IMR-90 (cell line): ENCODE measurements at regions not wholly inside any gene's neighbourhood (a gene's known extent, or its start where the extent isn't known, plus 50 kb on each side); places are given as distances from the start of the nearest gene placed in this dataset.

ENCODE experiments used
- ATAC-seq: fragments of 200-7000 bp; cut with Tn5 transposase; 2 replicates; pipeline ENCODE4 v1.9.1; 2020; ENCODE audit warnings: low read depth, mild to moderate bottlenecking, moderate library complexity
- BruUV-seq: library from RNA; stranded (reverse); fragments of 400-500 nt; replicated peaks from 2 replicates; lab custom pipeline; 2021; lab: Mats Ljungman, UMichigan
- CTCF ChIA-PET: fragments of 300-600 bp; formaldehyde crosslinking; extraction: SDS; loops from one replicate; lab custom pipeline; 2021; ENCODE audit warnings: antibody characterized with exemption; lab: Yijun Ruan, JAX
- POLR2A ChIA-PET: fragments of 300-600 bp; sonication (Branson Sonifier 250); formaldehyde crosslinking; loops from one replicate; lab custom pipeline; 2022; ENCODE audit warnings: antibody characterized with exemption; ENCODE audit not compliant: unreplicated experiment; lab: Charles Lee
- DNase-seq: peaks from one replicate; pipeline ENCODE4 v3.0.0; 2013
- H2AFZ ChIP-seq: replicated peaks from 2 replicates; pipeline ENCODE3; 2013; ENCODE audit warnings: low read length, mild to moderate bottlenecking; ENCODE audit not compliant: poor library complexity
- H2AK5ac ChIP-seq: 2 replicates; pipeline ENCODE4 v1.6.1; 2013; ENCODE audit warnings: low read depth, low read length, inconsistent platforms
- H2AK9ac ChIP-seq: replicated peaks from 2 replicates; pipeline ENCODE3; 2013; ENCODE audit warnings: mild to moderate bottlenecking, low read depth, low read length, moderate library complexity; ENCODE audit not compliant: poor library complexity
- H2BK120ac ChIP-seq: 2 replicates; pipeline ENCODE4 v1.6.1; 2013; ENCODE audit warnings: low read depth, low read length, inconsistent platforms
- H2BK15ac ChIP-seq: 3 replicates; pipeline ENCODE4 v1.6.1; 2013; ENCODE audit warnings: low read depth, low read length, inconsistent platforms
- H2BK20ac ChIP-seq: 2 replicates; pipeline ENCODE4 v1.6.1; 2013; ENCODE audit warnings: low read depth, mild to moderate bottlenecking, inconsistent platforms, low read length, moderate library complexity
- H2BK5ac ChIP-seq: 2 replicates; pipeline ENCODE4 v1.6.1; 2013; ENCODE audit warnings: mild to moderate bottlenecking, low read depth, low read length, inconsistent platforms; ENCODE audit not compliant: poor library complexity, severe bottlenecking
- H3K14ac ChIP-seq: replicated peaks from 2 replicates; pipeline ENCODE4 v1.6.1; 2013; ENCODE audit warnings: low read depth, low read length, inconsistent platforms
- H3K18ac ChIP-seq: 2 replicates; pipeline ENCODE4 v1.6.1; 2013; ENCODE audit warnings: low read depth, low read length, control low read depth
- H3K23ac ChIP-seq: 2 replicates; pipeline ENCODE4 v1.6.1; 2013; ENCODE audit warnings: low read depth, low read length, inconsistent platforms
- H3K27ac ChIP-seq: 2 replicates; pipeline ENCODE4 v1.5.1; 2013; ENCODE audit warnings: mild to moderate bottlenecking, control low read depth, low read length; ENCODE audit not compliant: insufficient read depth
- H3K27me3 ChIP-seq: 2 replicates; pipeline ENCODE4 v1.6.1; 2013; ENCODE audit warnings: low read length; ENCODE audit not compliant: control insufficient read depth, insufficient read depth
- H3K36me3 ChIP-seq: 2 replicates; pipeline ENCODE4 v1.6.1; 2013; ENCODE audit warnings: low read length, mixed read lengths; ENCODE audit not compliant: control insufficient read depth, insufficient read depth
- H3K4ac ChIP-seq: 2 replicates; pipeline ENCODE4 v1.6.1; 2013; ENCODE audit warnings: low read depth, low read length, inconsistent platforms
- H3K4me1 ChIP-seq: 2 replicates; pipeline ENCODE4 v1.6.1; 2013; ENCODE audit warnings: low read length, mixed read lengths; ENCODE audit not compliant: control insufficient read depth, insufficient read depth
- H3K4me2 ChIP-seq: 2 replicates; pipeline ENCODE4 v1.6.1; 2013; ENCODE audit warnings: low read depth, mild to moderate bottlenecking, control low read depth, low read length, moderate library complexity
- H3K4me3 ChIP-seq: 2 replicates; pipeline ENCODE4 v1.5.1; 2013; ENCODE audit warnings: low read depth, mild to moderate bottlenecking, control low read depth, low read length, moderate library complexity; ENCODE audit not compliant: insufficient read depth
- H3K56ac ChIP-seq: 2 replicates; pipeline ENCODE4 v1.6.1; 2013; ENCODE audit warnings: low read length, inconsistent platforms; ENCODE audit not compliant: insufficient read depth; ENCODE audit errors: extremely low read depth
- H3K79me1 ChIP-seq, 2 experiments: 2 replicates each; pipeline ENCODE4 v1.6.1; 2013; ENCODE audit warnings: low read length in 2 of 2, inconsistent platforms in 1 of 2, low read depth in 1 of 2
- H3K9ac ChIP-seq: 2 replicates; pipeline ENCODE4 v1.6.1; 2013; ENCODE audit warnings: low read depth, low read length, control low read depth
- H3K9me1 ChIP-seq: 2 replicates; pipeline ENCODE4 v1.6.1; 2013; ENCODE audit warnings: low read length, inconsistent platforms; ENCODE audit not compliant: insufficient read depth
- H3K9me3 ChIP-seq: 2 replicates; pipeline ENCODE4 v1.6.1; 2013; ENCODE audit warnings: low read length; ENCODE audit not compliant: control insufficient read depth, insufficient read depth
- H4K20me1 ChIP-seq: 2 replicates; pipeline ENCODE4 v1.6.1; 2013; ENCODE audit warnings: low read length, inconsistent platforms; ENCODE audit not compliant: insufficient read depth
- H4K5ac ChIP-seq: 2 replicates; pipeline ENCODE4 v1.6.1; 2013; ENCODE audit warnings: mild to moderate bottlenecking, low read depth, low read length, control low read depth
- H4K8ac ChIP-seq, 2 experiments: 2 replicates each; pipeline ENCODE4 v1.6.1; 2013; ENCODE audit warnings: low read depth in 2 of 2, low read length in 2 of 2, control low read depth in 1 of 2, inconsistent platforms in 1 of 2
- H4K91ac ChIP-seq: 2 replicates; pipeline ENCODE4 v1.6.1; 2013; ENCODE audit warnings: low read depth, low read length, inconsistent platforms; ENCODE audit not compliant: insufficient read depth
- CEBPB ChIP-seq: IDR thresholded peaks from 2 replicates; pipeline ENCODE4 v1.6.1; 2012; ENCODE audit warnings: low read depth, low read length, improper control_type of control experiment
- CHD1 ChIP-seq: IDR thresholded peaks from 2 replicates; pipeline ENCODE4 v1.6.1; 2012; ENCODE audit warnings: low read depth, low read length, improper control_type of control experiment
- ELK1 ChIP-seq: fragments of 150-350 bp; IDR thresholded peaks from 2 replicates; pipeline ENCODE4 v1.6.1; 2016; ENCODE audit warnings: low read depth, mild to moderate bottlenecking, low read length, moderate library complexity, borderline replicate concordance
- FOS ChIP-seq: fragments of 150-350 bp; IDR thresholded peaks from 2 replicates; pipeline ENCODE4 v1.6.1; 2016; ENCODE audit warnings: low read depth, low read length
- MAFK ChIP-seq: IDR thresholded peaks from 2 replicates; pipeline ENCODE4 v1.6.1; 2012; ENCODE audit warnings: low read depth, low read length, improper control_type of control experiment
- MAZ ChIP-seq: IDR thresholded peaks from 2 replicates; pipeline ENCODE4 v1.6.1; 2012; ENCODE audit warnings: low read depth, mild to moderate bottlenecking, low read length, improper control_type of control experiment, moderate library complexity, borderline replicate concordance
- MXI1 ChIP-seq: IDR thresholded peaks from 2 replicates; pipeline ENCODE4 v1.6.1; 2012; ENCODE audit warnings: low read depth, mild to moderate bottlenecking, low read length, moderate library complexity, borderline replicate concordance
- NFE2L2 ChIP-seq: fragments of 150-350 bp; IDR thresholded peaks from 2 replicates; pipeline ENCODE4 v1.6.1; 2016; ENCODE audit warnings: low read depth, mild to moderate bottlenecking, low read length
- POLR2A ChIP-seq: IDR thresholded peaks from 2 replicates; pipeline ENCODE4 v1.6.1; 2012; ENCODE audit warnings: mild to moderate bottlenecking, low read depth, low read length
- RCOR1 ChIP-seq: IDR thresholded peaks from 2 replicates; pipeline ENCODE4 v1.6.1; 2012; ENCODE audit warnings: mild to moderate bottlenecking, low read length, improper control_type of control experiment; ENCODE audit not compliant: insufficient replicate concordance
- RFX5 ChIP-seq: IDR thresholded peaks from 2 replicates; pipeline ENCODE4 v1.8.0; 2012; ENCODE audit warnings: low read depth, mild to moderate bottlenecking, low read length, moderate library complexity
- SMC3 ChIP-seq: fragments of 150-350 bp; IDR thresholded peaks from 2 replicates; pipeline ENCODE4 v1.6.1; 2016; ENCODE audit warnings: low read depth, mild to moderate bottlenecking, antibody characterized with exemption, low read length, moderate library complexity
- USF2 ChIP-seq: fragments of 150-350 bp; IDR thresholded peaks from 2 replicates; pipeline ENCODE4 v1.6.1; 2017; ENCODE audit warnings: mild to moderate bottlenecking, antibody characterized with exemption, low read length, low read depth
- WGBS, 2 experiments: methylation state at CpG; one replicate each; pipeline versions ENCODE4 v1.1.5 to v1.1.7; 2013; ENCODE audit warnings: missing lambda C conversion rate in 2 of 2; ENCODE audit not compliant: insufficient read length in 1 of 2; ENCODE audit errors: extremely low coverage in 2 of 2; 5-methylcytosine and 5-hydroxymethylcytosine counted together
- dilution Hi-C: fragments of 300-500 bp; cut with HindIII; formaldehyde crosslinking; loops from one replicate; pipeline ENCODE4 v1.14.3; 2018; ENCODE audit warnings: low sequenced_read_pairs; ENCODE audit not compliant: unreplicated experiment
- in situ Hi-C: fragments of 300-500 bp; cut with MboI; formaldehyde crosslinking; loops from 3 replicates; pipeline ENCODE4 v1.14.3; 2019; ENCODE audit warnings: low sequenced_read_pairs, inconsistent platforms, mixed read lengths
- intact Hi-C: fragments of 100-400 bp; cut with micrococcal nuclease; formaldehyde crosslinking; loops from 2 replicates; pipeline ENCODE4 v1.10.0; 2022

- Histone ChIP-seq H3K9me1 (no peaks in the 10 kb centered on the region), H3K4me1 (no peaks in the 10 kb centered on the region), H4K91ac (no peak overlapping the region), H2AFZ (no peak overlapping the region), H2BK120ac (no peak overlapping the region), H3K14ac (no peak overlapping the region), H2AK5ac (no peak overlapping the region), H3K27me3 (no peaks in the 10 kb centered on the region), H3K9ac (no peak overlapping the region), H3K4ac (no peak overlapping the region), H2BK5ac (no peak overlapping the region), H4K20me1 (no peaks in the 10 kb centered on the region), H2BK15ac (no peak overlapping the region), H4K5ac (no peak overlapping the region), H3K18ac (no peak overlapping the region), H2AK9ac (no peak overlapping the region), H4K8ac (no peak overlapping the region), H3K9me3 (peaks cover 29% of the 10 kb centered on the region), H3K56ac (no peak overlapping the region), H3K27ac (no peak overlapping the region), H3K36me3 (no peaks in the 10 kb centered on the region), H3K23ac (no peak overlapping the region), H3K4me2 (no peak overlapping the region), H2BK20ac (no peak overlapping the region), H3K4me3 (no peak overlapping the region), H3K79me1 (no peaks in the 10 kb centered on the region)
- in situ Hi-C loops, result no loop called here
- DNase-seq, result no peak
- BruUV-seq, result no TSS peak
- TF ChIP-seq MAFK, result no peak
- TF ChIP-seq NFE2L2, result no peak
- TF ChIP-seq ELK1, result no peak
- no peak for TF ChIP-seq SMC3
- no peak for TF ChIP-seq RFX5
- no peak for TF ChIP-seq MXI1
- TF ChIP-seq FOS, result no peak
- no peak for TF ChIP-seq CHD1
- no peak for TF ChIP-seq USF2
- no peak for TF ChIP-seq CEBPB
- no peak for TF ChIP-seq RCOR1
- TF ChIP-seq MAZ, result no peak
- TF ChIP-seq POLR2A, result no peak
- dilution Hi-C loops, result no loop called here
- intact Hi-C loops, result no loop called here
- ChIA-PET POLR2A (no interaction called here), CTCF (no interaction called here)
- WGBS, 2 experiments, result no CpG with 5 or more reads among the region's 8 CpGs
- ATAC-seq, result no peak
These were observed 226.2 kb downstream of the AJAP1 start for GRCh38 chr1:4880626-4881025.
